GM19324 (cell line): ENCODE measurements at regions not wholly inside any gene's neighbourhood (a gene's known extent, or its start where the extent isn't known, plus 50 kb on each side); places are given as distances from the start of the nearest gene placed in this dataset.
A peak's percentile ranks its signal among the peaks of the same experiment; 100 is the strongest.
"Not testable (repeated sequence)": the region's sequence is repeated elsewhere in the genome, so short reads cannot be mapped to it uniquely, and the experiment has no call there.

Experiments
- ATAC-seq: cut with Tn5 transposase; IDR thresholded peaks from one replicate; pipeline ENCODE4 v1.9.1; 2021; ENCODE audit warnings: mild to moderate bottlenecking, moderate library complexity; ENCODE audit not compliant: unreplicated experiment, low FRiP score

- ATAC-seq, result no peak
Measured at GRCh38 chr13:65965501-65965900, 1264.6 kb downstream of the PCDH9 start.

- ATAC-seq, result no peak
Measured at GRCh38 chr13:65964672-65965071, 1265.5 kb downstream of the PCDH9 start.

- ATAC-seq, result no peak
Measured at GRCh38 chr13:65959305-65959704, 1270.8 kb downstream of the PCDH9 start.

GRCh38 chr13:65946387-65946786 is 1283.7 kb downstream of the PCDH9 start:
- no peak for ATAC-seq

DNA sequence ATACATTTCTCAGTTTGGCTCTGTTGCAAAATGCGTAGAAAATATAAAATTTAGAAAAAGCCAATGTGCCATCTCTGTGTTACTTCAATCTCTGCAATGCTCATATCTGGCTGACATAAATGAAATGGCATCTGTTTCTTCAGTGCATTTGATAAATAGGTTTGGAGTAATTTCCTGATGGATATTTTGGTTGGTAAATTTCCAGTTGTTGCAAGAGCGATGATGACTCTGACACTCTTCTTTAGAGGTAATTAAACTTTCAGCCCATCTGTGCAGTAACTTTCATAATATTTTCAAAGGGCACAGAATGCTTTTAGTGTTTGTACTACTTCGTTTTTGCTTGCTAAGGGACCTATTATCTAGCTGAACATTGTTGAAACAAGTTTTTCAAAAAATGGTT is 1286.4 kb downstream of the PCDH9 start:
- ATAC-seq, result no peak

DNA sequence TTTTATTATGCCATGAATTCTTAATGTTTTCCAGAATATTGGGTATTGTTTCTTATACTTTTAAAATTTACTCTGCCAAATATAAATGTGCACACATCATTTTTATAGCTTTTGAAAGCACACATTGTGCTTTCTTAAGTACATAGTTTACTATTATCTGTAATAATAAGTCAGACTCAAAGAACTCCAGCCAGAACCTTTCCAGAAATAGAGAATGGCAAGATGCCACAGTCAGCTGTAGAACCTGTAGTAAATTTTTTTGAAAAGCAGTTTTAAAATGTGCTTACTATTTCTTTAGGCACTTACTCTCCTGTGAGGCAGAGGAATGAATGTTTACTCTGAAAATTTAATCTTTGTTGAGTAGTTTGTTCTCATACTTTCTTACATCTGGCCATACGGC is 1287.1 kb downstream of the PCDH9 start:
- no peak for ATAC-seq

DNA sequence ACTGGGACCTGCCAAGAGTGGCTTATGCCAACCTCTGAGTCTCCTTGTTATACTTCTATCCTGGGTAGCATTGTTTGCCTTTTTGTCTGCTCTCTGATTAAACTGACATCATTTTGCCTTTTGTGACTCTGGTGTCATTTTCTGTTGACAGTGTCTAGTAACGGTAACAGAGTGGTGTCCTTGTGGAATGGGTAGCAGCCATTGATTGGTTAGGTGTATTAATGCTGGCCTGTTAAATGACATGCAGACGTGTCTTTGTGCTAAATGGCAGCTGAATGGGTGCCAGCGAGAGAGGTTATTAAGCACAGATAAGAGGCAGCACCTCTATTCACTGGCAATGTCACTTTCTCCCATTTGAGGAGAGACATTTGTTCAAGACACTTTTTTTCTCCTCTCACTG is 1289.4 kb downstream of the PCDH9 start:
- no peak for ATAC-seq

DNA sequence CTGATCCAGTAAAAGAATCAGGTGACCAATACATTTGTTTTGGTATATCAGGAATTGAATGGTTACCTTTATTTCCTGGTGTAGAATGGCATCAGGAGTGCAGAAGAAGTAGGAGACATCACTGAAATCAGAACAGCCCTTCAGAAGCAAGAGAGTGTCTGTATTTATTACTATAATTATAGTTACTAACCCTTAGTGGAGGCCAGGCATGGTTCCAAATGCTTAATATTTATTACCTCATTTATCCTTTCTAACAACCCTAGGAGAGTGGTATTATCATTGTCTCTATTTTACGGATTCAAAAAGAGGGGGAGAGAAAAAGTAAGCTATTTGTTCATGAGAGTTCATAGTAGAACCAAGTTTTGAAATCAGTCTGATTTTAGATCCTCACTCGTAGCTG is 1292.9 kb downstream of the PCDH9 start:
- ATAC-seq, result no peak

DNA sequence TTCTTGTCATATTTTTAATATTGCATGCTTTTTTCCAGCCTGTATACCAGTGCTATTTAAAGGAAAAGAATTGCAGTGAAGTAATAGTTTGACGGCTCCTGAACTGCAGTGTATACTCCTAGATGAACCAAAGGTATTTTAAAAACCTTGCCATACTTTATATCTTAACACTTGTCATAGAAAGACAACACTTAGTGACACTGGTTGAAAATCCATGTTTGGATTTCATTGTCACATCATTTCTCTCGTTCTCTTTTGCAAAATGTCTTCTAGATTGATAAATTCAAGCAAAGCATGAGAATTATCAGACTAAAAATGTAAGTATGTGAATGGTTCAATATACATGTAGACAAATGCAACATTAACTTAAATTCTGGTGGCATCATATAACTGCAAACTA is 1293.9 kb downstream of the PCDH9 start:
- no peak for ATAC-seq

GRCh38 chr13:65932587-65933239 is 1297.4 kb downstream of the PCDH9 start:
- no peak for ATAC-seq

DNA sequence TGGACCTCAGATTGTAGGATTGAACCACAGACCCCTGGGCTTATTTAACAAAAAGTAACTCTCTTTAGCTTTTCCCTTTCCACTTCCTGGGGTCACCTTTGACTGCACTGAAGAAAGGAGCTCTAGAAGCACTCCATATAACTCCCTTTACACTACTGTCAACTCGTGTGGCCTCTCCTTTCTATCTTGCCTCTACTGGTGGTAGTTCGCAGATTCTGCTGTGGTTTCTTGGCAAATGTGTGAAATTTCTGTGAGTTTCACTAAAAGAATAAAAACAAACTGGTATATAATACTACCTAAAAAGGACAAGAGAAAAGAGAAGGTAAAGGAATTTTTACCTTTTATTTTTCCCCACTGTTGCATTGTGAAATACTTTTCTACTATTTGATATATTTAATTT is 1298.1 kb downstream of the PCDH9 start:
- ATAC-seq, result no peak

DNA sequence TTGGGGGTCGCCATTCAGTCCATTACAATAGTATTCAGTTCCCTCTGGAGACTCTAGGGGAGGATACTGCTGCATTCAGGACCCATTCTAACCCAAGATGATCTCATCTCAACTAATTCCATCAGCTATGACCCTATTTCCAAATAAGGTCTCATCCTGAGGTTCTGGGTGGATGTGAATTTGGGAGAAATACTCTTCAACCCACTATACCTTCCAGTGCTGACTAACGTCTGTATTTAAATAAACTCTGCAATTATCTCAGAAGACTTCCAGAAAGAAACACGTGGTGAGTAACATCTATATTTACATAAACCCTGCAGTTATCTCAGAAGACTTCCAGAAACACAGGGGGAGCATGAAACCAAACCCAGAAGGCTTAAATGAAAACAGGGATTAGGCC is 1300.7 kb downstream of the PCDH9 start:
- no peak for ATAC-seq

DNA sequence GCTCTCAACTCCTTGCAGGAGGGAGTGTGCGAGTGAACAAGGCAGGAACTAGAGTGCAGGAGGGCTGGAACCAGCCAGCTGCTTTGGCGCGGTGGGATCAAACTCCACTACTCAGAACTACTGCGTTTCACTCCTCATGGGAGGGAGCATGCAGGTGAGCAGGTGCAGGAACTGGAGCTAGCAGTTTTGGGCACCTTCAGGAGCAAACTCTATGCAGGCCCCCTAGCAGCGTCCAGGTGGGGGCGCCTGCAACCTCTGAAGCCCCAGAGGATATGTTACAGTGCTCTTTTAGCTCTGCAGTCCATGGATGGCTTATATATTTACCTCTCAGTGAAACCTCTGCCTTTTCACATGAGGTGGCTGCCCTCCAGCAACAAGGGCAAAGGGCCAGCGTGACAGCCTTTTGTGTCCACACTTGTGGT is 1303.4 kb downstream of the PCDH9 start:
- ATAC-seq, result peak; percentile 84

- not testable (repeated sequence) for ATAC-seq
Measured at GRCh38 chr13:65922846-65923245, 1307.3 kb downstream of the PCDH9 start.

DNA sequence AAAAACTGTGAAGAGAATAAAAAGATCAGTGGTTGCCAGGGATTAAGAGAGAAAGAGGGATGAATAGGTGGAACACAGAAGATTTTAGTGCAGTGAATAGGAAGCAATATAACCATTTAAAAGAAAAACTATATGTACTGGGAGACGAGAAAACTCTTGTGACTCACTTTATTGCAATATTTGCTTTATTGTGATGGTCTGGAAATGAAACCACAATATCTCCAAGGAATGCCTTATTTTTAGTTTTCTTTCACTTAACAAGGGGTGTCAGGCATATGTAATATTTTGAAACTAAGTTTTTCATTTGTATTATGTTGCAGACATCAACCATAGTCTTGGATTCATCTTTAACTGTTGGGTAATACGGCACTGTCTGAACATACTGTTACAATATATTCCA is 1308.2 kb downstream of the PCDH9 start:
- no peak for ATAC-seq

DNA sequence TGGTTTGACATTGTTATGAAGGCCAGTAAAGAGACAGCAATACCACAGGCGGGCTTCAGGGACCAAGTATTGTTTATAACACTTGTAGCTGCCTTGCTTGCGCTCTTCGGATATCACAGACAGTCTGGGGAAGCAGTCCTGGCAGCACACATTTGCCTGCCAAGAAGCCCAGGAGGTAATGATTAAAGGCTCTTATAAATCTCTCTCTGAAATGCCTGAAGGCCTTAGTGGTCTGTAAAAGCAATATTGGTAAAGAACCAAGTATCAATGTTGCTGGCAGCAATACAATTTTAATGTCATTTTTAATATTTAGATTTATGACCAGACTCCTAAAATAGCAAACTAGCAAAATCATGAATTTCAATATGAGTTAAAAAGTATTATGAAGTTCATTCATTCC is 1312.4 kb downstream of the PCDH9 start:
- no peak for ATAC-seq

- no peak for ATAC-seq
Measured at GRCh38 chr13:65915195-65915594, 1314.9 kb downstream of the PCDH9 start.

GRCh38 chr13:65914716-65915115 is 1315.4 kb downstream of the PCDH9 start:
- no peak for ATAC-seq

DNA sequence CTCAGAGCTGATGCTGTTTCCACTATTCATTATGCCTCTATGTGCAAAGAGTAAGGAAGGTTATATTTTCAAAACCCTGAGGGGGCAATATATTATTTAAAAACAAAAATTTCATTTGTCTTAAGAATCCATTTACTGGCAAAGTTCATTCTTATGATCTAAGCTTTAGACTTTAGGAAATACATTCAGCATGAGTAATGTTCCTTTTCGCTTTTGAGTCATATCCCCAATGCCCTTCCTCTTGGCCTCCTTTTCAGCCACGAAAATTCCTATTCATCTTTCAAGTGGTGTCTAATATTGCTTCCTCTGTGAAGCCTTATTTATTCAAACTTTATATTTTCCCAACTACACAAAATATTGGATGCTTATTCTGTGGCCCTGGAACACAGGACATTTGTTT is 1317.0 kb downstream of the PCDH9 start:
- no peak for ATAC-seq

- no peak for ATAC-seq
Measured at GRCh38 chr13:65912516-65912915, 1317.6 kb downstream of the PCDH9 start.

- ATAC-seq, result peak; percentile 45
Measured at GRCh38 chr13:65911546-65912193, 1318.5 kb downstream of the PCDH9 start.

DNA sequence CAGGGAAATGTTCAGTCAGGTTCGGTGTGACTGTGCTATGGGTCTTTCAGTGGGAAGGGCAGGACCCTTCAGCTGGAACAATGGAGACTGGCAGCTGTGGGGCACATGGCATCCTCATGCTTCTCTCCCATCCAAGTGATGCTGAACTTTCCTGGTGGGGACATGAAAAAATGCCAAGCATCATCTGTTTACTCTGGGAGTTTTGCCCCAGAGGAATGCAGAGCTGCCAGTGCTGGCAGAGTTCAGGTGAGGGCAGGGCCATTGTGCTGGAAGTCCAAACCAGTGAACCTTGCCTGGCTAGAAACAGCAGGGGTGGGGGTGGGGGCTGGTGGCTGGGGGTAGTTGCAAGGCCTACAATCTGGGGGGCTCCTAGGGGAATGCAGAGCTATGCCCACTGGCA is 1320.6 kb downstream of the PCDH9 start:
- ATAC-seq, result no peak
